GM12873 (cell line): ENCODE measurements at regions not wholly inside any gene's neighbourhood (a gene's known extent, or its start where the extent isn't known, plus 50 kb on each side); places are given as distances from the start of the nearest gene placed in this dataset.

Experiments
- TF ChIP-seq, protein P1 (sequence below): IDR thresholded peaks from 2 replicates; pipeline ENCODE4 v1.5.1; 2012; ENCODE audit warnings: low read depth, mild to moderate bottlenecking, moderate library complexity, low read length, control low read depth; ENCODE audit not compliant: insufficient read depth; ENCODE audit errors: missing control alignments

- TF ChIP-seq, protein P1, sequence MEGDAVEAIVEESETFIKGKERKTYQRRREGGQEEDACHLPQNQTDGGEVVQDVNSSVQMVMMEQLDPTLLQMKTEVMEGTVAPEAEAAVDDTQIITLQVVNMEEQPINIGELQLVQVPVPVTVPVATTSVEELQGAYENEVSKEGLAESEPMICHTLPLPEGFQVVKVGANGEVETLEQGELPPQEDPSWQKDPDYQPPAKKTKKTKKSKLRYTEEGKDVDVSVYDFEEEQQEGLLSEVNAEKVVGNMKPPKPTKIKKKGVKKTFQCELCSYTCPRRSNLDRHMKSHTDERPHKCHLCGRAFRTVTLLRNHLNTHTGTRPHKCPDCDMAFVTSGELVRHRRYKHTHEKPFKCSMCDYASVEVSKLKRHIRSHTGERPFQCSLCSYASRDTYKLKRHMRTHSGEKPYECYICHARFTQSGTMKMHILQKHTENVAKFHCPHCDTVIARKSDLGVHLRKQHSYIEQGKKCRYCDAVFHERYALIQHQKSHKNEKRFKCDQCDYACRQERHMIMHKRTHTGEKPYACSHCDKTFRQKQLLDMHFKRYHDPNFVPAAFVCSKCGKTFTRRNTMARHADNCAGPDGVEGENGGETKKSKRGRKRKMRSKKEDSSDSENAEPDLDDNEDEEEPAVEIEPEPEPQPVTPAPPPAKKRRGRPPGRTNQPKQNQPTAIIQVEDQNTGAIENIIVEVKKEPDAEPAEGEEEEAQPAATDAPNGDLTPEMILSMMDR, result no peak
Measured at GRCh38 chr10:128759174-128759573, 633.0 kb upstream of the MKI67 start.

- TF ChIP-seq, protein P1, result no peak
Measured at GRCh38 chr10:128763588-128763987, 637.4 kb upstream of the MKI67 start.

DNA sequence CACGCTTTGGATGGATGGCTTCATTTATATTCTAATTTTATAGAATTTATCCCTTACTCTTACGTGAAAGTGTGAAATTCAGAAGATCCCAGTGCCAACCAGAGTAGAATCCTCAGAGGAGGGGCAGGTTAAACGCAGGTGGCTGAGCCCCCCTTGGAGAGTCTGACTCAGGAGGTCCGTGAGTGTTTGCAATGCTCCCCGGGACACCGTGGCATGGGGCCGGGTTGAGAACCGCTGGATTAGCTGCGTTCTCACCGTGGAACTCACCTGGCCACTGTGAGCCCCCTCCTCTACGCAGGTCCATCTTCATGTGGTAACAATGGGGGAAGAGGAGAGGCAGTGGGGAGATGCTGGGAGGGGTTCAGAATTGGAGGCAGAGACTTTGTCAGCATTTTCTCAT, 638.0 kb upstream of the MKI67 start:
- TF ChIP-seq, protein P1, result no peak

GRCh38 chr10:128766915-128767314, 640.7 kb upstream of the MKI67 start:
- TF ChIP-seq, protein P1, result no peak

GRCh38 chr10:128774979-128775378, 648.8 kb upstream of the MKI67 start:
- TF ChIP-seq, protein P1, result no peak

GRCh38 chr10:128775743-128776142, 649.5 kb upstream of the MKI67 start:
- TF ChIP-seq, protein P1, result no peak

DNA sequence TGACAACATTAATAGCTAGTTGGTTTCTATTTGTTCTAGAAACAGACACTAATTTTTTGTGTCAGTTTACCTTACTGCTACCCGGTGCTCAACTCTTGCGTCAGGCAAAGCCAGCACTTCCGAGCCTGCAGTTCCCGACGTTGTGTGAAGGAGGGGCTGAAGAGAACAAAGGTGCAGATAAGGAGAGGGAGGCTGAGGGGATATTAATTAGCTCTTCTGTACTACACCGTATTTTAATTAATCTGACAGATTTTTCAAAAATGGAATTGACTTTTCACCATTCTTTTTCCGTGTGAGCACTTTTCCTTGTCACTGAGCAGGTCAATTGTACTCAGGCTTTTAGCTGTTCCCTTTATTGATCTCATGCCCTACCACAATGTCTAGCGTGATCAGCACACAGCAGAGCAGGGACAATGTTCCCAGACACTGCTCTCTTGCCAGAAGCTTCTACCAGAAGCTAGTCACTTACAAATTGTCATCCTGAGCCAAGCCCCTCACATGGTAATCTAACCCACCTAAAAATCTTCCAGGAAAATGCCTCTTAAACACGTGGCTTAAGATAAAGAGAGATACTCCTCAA, 650.5 kb upstream of the MKI67 start:
- TF ChIP-seq, protein P1, result no peak

DNA sequence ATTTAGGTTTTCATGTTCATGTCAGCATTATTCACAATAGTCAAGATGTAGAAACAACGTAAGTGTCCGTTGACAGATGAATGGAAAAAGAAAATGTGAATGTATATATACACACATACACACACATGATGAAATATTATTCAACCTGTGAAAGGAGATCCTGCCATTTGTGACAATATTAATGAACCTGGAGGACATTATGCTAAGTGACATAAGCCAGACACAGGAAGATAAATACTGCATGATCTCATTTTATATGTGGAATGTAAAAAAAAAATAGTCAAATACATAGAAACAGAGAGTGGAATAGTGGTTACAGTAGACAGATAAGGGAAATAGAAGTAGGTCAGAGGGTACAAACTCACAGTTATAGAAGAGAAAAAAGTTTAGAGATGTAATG, 651.1 kb upstream of the MKI67 start:
- TF ChIP-seq, protein P1, result no peak
